Mammary epithelial cell (primary cell): ENCODE measurements at regions not wholly inside any gene's neighbourhood (a gene's known extent, or its start where the extent isn't known, plus 50 kb on each side); places are given as distances from the start of the nearest gene placed in this dataset.

Experiments used
- EZH2 ChIP-seq: IDR thresholded peaks from 2 replicates; pipeline ENCODE4 v1.6.1; 2012; ENCODE audit warnings: low read length, inconsistent platforms, borderline replicate concordance
- TF ChIP-seq, protein P1 (sequence below), 2 donors: IDR thresholded peaks in 1 of 2; conservative IDR thresholded peaks in 1 of 2; 2 replicates each; pipeline ENCODE4 v1.5.1; 2011 to 2012; ENCODE audit warnings: inconsistent platforms in 2 of 2, low read length in 2 of 2, mild to moderate bottlenecking in 2 of 2, control low read depth in 1 of 2, low read depth in 1 of 2; ENCODE audit not compliant: insufficient read depth in 1 of 2; ENCODE audit errors: extremely low read depth in 1 of 2

- TF ChIP-seq, protein P1, sequence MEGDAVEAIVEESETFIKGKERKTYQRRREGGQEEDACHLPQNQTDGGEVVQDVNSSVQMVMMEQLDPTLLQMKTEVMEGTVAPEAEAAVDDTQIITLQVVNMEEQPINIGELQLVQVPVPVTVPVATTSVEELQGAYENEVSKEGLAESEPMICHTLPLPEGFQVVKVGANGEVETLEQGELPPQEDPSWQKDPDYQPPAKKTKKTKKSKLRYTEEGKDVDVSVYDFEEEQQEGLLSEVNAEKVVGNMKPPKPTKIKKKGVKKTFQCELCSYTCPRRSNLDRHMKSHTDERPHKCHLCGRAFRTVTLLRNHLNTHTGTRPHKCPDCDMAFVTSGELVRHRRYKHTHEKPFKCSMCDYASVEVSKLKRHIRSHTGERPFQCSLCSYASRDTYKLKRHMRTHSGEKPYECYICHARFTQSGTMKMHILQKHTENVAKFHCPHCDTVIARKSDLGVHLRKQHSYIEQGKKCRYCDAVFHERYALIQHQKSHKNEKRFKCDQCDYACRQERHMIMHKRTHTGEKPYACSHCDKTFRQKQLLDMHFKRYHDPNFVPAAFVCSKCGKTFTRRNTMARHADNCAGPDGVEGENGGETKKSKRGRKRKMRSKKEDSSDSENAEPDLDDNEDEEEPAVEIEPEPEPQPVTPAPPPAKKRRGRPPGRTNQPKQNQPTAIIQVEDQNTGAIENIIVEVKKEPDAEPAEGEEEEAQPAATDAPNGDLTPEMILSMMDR (conservative IDR thresholded peaks at IDR 0.05 in 1 of 2, IDR thresholded peaks at IDR 0.05 in 1 of 2; ENCODE audit: extremely low read depth in 1 of 2, insufficient read depth in 1 of 2, low read depth in 1 of 2, low read length in 2 of 2), result no peak
- no peak for TF ChIP-seq EZH2
Measured at GRCh38 chr3:69496856-69497255, 111.0 kb upstream of the FRMD4B start.
